Keratinocyte (primary cell): ENCODE measurements at regions not wholly inside any gene's neighbourhood (a gene's known extent, or its start where the extent isn't known, plus 50 kb on each side); places are given as distances from the start of the nearest gene placed in this dataset.

Source experiments
- EZH2 ChIP-seq: IDR thresholded peaks from one replicate; pipeline ENCODE4 v1.6.1; 2012; ENCODE audit warnings: inconsistent platforms, mild to moderate bottlenecking, low read length, moderate library complexity
- TF ChIP-seq, protein P1 (sequence below), 3 experiments: IDR thresholded peaks in 1 of 3; conservative IDR thresholded peaks in 1 of 3; optimal IDR thresholded peaks in 1 of 3; 2 replicates in 2 of 3; 3 replicates in 1 of 3; pipeline versions ENCODE3 to v1.5.1; 2011; ENCODE audit warnings: low read length in 3 of 3, mild to moderate bottlenecking in 3 of 3, moderate library complexity in 2 of 3, control low read depth in 1 of 3, inconsistent platforms in 1 of 3; ENCODE audit not compliant: insufficient read depth in 2 of 3; ENCODE audit errors: extremely low read depth in 1 of 3

DNA sequence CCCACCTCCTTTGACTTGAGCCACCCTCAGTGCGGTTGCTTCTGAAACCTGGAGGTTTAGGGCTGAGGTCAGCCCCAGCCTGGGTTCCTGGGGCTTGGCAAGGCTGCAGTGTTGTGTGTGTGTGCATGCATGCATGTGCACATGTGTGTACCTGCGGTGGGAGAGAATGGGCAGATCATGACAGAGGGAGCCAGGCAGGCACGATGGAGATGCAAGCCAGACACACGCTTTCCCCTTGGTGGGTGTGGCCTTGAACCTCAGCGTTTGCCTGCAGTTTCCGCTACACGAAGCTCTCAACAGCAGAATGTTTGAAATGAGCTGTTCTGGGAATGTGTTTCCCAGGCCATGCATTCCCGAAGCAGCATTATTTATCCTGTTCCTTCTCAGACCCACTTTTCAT, 65.9 kb upstream of the RAPGEF1 start:
- TF ChIP-seq, protein P1, sequence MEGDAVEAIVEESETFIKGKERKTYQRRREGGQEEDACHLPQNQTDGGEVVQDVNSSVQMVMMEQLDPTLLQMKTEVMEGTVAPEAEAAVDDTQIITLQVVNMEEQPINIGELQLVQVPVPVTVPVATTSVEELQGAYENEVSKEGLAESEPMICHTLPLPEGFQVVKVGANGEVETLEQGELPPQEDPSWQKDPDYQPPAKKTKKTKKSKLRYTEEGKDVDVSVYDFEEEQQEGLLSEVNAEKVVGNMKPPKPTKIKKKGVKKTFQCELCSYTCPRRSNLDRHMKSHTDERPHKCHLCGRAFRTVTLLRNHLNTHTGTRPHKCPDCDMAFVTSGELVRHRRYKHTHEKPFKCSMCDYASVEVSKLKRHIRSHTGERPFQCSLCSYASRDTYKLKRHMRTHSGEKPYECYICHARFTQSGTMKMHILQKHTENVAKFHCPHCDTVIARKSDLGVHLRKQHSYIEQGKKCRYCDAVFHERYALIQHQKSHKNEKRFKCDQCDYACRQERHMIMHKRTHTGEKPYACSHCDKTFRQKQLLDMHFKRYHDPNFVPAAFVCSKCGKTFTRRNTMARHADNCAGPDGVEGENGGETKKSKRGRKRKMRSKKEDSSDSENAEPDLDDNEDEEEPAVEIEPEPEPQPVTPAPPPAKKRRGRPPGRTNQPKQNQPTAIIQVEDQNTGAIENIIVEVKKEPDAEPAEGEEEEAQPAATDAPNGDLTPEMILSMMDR (optimal IDR thresholded peaks at IDR 0.05 in 1 of 3, IDR thresholded peaks at IDR 0.05 in 1 of 3, conservative IDR thresholded peaks at IDR 0.05 in 1 of 3; ENCODE audit: extremely low read depth in 1 of 3, insufficient read depth in 2 of 3, low read length in 3 of 3): no peak
- no peak for TF ChIP-seq EZH2
